MG63 (cell line): ENCODE measurements at regions not wholly inside any gene's neighbourhood (a gene's known extent, or its start where the extent isn't known, plus 50 kb on each side); places are given as distances from the start of the nearest gene placed in this dataset.
"Not testable (repeated sequence)": the region's sequence is repeated elsewhere in the genome, so short reads cannot be mapped to it uniquely, and the experiment has no call there.

ENCODE experiments used
- DNase-seq: peaks from one replicate; pipeline ENCODE4 v3.0.0-alpha.2; 2020
- H3K27me3 ChIP-seq: fragments of 250-450 bp; sonication (Bioruptor Pico); 2 replicates; pipeline ENCODE4 v1.5.1; 2020; ENCODE audit warnings: mild to moderate bottlenecking, moderate library complexity
- H3K36me3 ChIP-seq: fragments of 250-450 bp; sonication (Bioruptor Pico); 2 replicates; pipeline ENCODE4 v1.5.1; 2020; ENCODE audit warnings: mild to moderate bottlenecking, moderate library complexity
- H3K4me3 ChIP-seq: fragments of 250-450 bp; sonication (Bioruptor Pico); 2 replicates; pipeline ENCODE4 v1.5.1; 2020; ENCODE audit warnings: mild to moderate bottlenecking, moderate library complexity
- H3K9me3 ChIP-seq: fragments of 250-450 bp; sonication (Bioruptor Pico); 2 replicates; pipeline ENCODE4 v1.5.1; 2020; ENCODE audit warnings: mild to moderate bottlenecking, moderate library complexity

- no peak for DNase-seq
- no peak overlapping the region for H3K4me3 ChIP-seq
- H3K36me3 ChIP-seq, result no peaks in the 10 kb centered on the region
- H3K27me3 ChIP-seq, result no peaks in the 10 kb centered on the region
- no peaks in the 10 kb centered on the region for H3K9me3 ChIP-seq
Observed at GRCh38 chr4:101414496-101414895, 67.2 kb upstream of the PPP3CA start.

DNA sequence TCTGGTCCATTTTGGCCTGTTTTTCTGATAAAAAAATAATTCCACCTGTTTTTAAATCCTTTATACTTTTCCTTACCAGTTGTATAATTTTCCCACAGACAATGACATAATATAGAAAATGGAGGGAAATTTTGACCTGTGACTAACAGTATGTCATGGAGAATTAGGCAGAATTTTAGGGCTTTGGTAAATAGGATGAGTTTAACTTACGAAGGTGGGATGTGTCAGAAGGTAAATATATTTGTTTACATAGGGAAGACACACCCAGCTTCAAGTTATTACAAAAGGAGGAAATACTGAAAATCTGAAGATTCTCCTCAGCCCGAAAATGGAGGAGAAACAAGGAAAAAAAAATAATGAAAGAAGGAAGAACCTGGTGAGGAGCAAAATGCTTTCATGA is 64.6 kb upstream of the PPP3CA start:
- DNase-seq, result no peak
- no peaks in the 10 kb centered on the region for H3K27me3 ChIP-seq
- no peak overlapping the region for H3K4me3 ChIP-seq
- H3K9me3 ChIP-seq, result no peaks in the 10 kb centered on the region
- H3K36me3 ChIP-seq, result no peaks in the 10 kb centered on the region

DNA sequence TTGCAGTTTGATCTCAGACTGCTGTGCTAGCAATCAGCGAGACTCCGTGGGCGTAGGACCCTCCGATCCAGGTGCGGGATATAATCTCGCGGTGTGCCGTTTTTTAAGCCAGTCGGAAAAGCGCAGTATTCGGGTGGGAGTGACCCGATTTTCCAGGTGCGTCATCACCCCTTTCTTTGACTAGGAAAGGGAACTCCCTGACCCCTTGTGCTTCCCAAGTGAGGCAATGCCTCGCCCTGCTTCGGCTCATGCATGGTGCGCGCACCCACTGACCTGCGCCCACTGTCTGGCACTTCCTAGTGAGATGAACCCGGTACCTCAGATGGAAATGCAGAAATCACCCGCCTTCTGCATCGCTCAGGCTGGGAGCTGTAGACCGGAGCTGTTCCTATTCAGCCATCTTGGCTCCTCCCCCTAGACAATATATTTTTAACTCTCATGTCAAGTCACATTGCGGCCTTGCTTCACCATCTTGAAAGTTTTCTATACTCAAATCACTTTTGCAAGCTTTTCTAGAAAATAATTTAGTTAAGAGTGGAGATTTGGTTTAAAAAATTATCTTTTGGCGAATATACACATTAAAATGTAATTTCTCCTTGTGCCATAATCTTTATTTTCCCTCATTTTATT is 64.1 kb upstream of the PPP3CA start:
- not testable (repeated sequence) for H3K9me3 ChIP-seq, H3K36me3 ChIP-seq, H3K27me3 ChIP-seq, H3K4me3 ChIP-seq, DNase-seq

DNA sequence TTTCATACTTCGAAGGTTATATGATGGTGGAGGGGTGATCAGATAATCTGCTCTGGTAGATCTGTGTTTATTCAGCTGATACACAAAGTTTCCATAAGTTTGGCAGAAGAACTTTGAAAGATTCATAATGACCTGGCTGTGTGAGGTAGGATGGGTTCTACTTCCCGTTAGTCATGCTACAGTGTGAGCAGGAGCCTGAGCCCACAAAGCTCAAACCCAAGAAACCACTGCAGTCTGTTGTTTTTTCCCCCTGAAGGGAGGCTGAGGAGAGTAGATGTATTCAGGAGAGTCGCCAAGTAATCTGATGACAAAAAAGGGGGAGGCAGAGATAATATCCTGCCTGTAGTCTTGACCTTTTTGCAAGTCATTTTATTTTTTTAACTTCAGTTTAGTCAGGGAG is 52.8 kb upstream of the PPP3CA start:
- H3K4me3 ChIP-seq, result no peak overlapping the region
- no peaks in the 10 kb centered on the region for H3K9me3 ChIP-seq
- DNase-seq, result peak; percentile 4
- no peaks in the 10 kb centered on the region for H3K36me3 ChIP-seq
- no peaks in the 10 kb centered on the region for H3K27me3 ChIP-seq

- H3K9me3 ChIP-seq, result no peaks in the 10 kb centered on the region
- DNase-seq, result no peak
Observed at GRCh38 chr4:101398807-101399206, 51.5 kb upstream of the PPP3CA start.

More at GRCh38 chr4:101398807-101399206, 51.5 kb upstream of the PPP3CA start:
- Histone ChIP-seq H3K27me3 (no peaks in the 10 kb centered on the region), H3K4me3 (no peak overlapping the region), H3K36me3 (no peaks in the 10 kb centered on the region)
